Thyroid gland (tissue), 4 donors: ENCODE measurements at regions not wholly inside any gene's neighbourhood (a gene's known extent, or its start where the extent isn't known, plus 50 kb on each side); places are given as distances from the start of the nearest gene placed in this dataset.

ENCODE experiments used
- DNase-seq, 2 donors: peaks; one replicate each; pipeline ENCODE4 v3.0.0-alpha.2; 2019
- H3K27ac ChIP-seq, 3 donors: fragments of 200-600 bp; sonication (generic); 1 replicate in 2 of 3; 2 replicates in 1 of 3; pipeline ENCODE4 v1.5.1; 2016 to 2019; ENCODE audit warnings: mild to moderate bottlenecking in 1 of 3, moderate library complexity in 1 of 3
- H3K27me3 ChIP-seq: fragments of 200-600 bp; sonication (generic); one replicate; pipeline ENCODE4 v1.5.1; 2019
- H3K36me3 ChIP-seq, 2 donors: fragments of 200-600 bp; sonication (generic); one replicate each; pipeline ENCODE4 v1.5.1; 2016 to 2019
- H3K4me1 ChIP-seq, 2 donors: fragments of 200-600 bp; sonication (generic); one replicate each; pipeline ENCODE4 v1.5.1; 2017 to 2019
- H3K4me3 ChIP-seq, 3 donors: fragments of 200-600 bp; sonication (generic); replicated peaks in 1 of 3; 1 replicate in 2 of 3; 2 replicates in 1 of 3; pipeline ENCODE4 v1.5.1; 2016; ENCODE audit warnings: mild to moderate bottlenecking in 1 of 3
- H3K9me3 ChIP-seq: fragments of 200-600 bp; sonication (generic); one replicate; pipeline ENCODE4 v1.5.1; 2017
- POLR2A ChIP-seq, 2 donors: fragments of 450-650 bp; IDR thresholded peaks; one replicate each; pipeline ENCODE4 v1.6.1; 2017; ENCODE audit warnings: antibody characterized with exemption in 2 of 2, mild to moderate bottlenecking in 2 of 2, moderate library complexity in 1 of 2
- WGBS, 2 donors: methylation state at CpG; one replicate each; pipeline ENCODE4 v1.1.5; 2017; 5-methylcytosine and 5-hydroxymethylcytosine counted together
- intact Hi-C: fragments of 100-400 bp; cut with DNase I; formaldehyde crosslinking; loops from one replicate; pipeline ENCODE4 v1.15.1; 2023
- TF ChIP-seq, protein P1 (sequence below), 6 experiments: fragments of 200-600 bp in 3 of 6; fragments of 450-650 bp in 3 of 6; sonication (generic) in 3 of 6; IDR thresholded peaks; one replicate each; pipeline ENCODE4 v1.5.1; 2016 to 2019; ENCODE audit warnings: antibody characterized with exemption in 6 of 6, mild to moderate bottlenecking in 2 of 6, inconsistent platforms in 1 of 6, moderate library complexity in 1 of 6

DNA sequence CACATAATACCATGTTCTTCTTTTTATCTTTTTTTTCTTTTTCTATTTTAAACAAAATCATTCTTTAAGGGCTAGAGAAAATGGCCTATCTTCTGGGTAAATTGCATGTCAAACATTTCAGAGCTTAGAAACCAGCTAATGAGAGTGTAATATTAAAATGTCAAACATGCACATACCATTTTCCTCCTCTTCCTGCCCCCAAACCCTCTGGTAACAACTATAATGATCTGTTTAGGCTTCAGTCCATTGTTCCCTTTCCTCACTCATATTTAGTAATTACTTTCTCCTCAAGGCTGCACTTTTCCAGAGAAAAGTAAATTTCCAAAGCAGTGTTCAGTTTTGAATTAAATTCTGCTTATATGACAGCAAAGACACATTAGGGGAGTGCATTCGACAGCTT lies 224.3 kb upstream of the ROBO2 start:
- no peaks in the 10 kb centered on the region for H3K36me3 ChIP-seq
- DNase-seq, result no peak
- TF ChIP-seq, protein P1, sequence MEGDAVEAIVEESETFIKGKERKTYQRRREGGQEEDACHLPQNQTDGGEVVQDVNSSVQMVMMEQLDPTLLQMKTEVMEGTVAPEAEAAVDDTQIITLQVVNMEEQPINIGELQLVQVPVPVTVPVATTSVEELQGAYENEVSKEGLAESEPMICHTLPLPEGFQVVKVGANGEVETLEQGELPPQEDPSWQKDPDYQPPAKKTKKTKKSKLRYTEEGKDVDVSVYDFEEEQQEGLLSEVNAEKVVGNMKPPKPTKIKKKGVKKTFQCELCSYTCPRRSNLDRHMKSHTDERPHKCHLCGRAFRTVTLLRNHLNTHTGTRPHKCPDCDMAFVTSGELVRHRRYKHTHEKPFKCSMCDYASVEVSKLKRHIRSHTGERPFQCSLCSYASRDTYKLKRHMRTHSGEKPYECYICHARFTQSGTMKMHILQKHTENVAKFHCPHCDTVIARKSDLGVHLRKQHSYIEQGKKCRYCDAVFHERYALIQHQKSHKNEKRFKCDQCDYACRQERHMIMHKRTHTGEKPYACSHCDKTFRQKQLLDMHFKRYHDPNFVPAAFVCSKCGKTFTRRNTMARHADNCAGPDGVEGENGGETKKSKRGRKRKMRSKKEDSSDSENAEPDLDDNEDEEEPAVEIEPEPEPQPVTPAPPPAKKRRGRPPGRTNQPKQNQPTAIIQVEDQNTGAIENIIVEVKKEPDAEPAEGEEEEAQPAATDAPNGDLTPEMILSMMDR (IDR thresholded peaks at IDR 0.05), result no peak
- no peak for TF ChIP-seq POLR2A (IDR thresholded peaks at IDR 0.05)
- no peaks in the 10 kb centered on the region for H3K4me1 ChIP-seq
- H3K27ac ChIP-seq, result no peak overlapping the region
- H3K9me3 ChIP-seq, result no peaks in the 10 kb centered on the region
- intact Hi-C loops, result no loop called here
- no peaks in the 10 kb centered on the region for H3K27me3 ChIP-seq
- 69 to 73% methylated on average over 1 of the region's 1 CpG for WGBS, 2 donors
- no peak overlapping the region for H3K4me3 ChIP-seq

DNA sequence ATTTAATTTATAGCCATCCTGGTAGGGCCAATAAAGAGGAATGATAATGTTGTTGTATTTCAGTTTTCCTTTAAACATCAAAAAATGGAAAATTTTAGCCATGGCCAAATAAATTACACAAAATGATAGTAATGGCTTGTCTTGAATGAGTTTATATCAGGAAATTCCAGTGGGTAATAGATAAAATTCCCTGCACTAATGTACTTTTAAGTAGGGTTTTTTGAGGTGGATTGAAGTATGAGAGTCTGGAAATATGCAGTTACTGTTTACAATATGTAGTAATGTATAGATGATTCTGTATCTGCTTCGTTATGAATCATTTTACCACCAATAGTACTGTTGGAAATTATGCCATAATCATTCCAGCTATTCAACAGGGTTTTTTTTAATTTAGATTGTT lies 219.4 kb upstream of the ROBO2 start:
- intact Hi-C loops, result no loop called here

DNA sequence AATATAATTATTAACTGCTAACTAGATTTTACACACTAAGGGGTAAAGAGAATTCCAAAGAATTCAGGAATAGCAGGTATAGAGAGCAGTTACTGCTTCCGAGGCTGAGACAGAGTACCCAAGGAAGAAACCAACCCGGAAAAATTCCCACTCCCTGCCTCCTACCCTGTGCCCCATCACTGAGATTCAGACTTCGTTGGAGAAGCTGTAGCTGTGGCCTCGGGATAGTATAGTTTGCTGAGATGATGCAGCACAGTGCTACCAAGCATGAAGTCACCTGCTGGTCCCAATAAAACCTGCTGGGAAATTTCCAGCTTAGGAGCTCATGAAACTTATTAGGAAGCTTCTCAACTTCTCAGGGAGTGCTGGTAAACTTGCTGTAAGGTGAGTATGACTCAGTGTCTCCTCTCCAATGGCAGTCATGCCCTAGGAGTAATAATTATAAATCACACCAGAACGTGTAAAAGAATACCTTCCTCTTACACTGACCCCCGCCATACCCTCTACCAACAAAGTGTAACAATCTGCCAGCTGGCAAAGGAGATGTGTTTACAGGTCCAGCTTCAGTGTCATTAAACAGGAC lies 215.2 kb upstream of the ROBO2 start:
- DNase-seq, result no peak
- 74 to 75% methylated on average over 6 of the region's 6 CpGs for WGBS, 2 donors
- intact Hi-C loops, result no loop called here
- Histone ChIP-seq H3K9me3 (no peaks in the 10 kb centered on the region), H3K36me3 (no peaks in the 10 kb centered on the region), H3K27ac (no peak overlapping the region), H3K4me3 (no peak overlapping the region), H3K27me3 (no peaks in the 10 kb centered on the region), H3K4me1 (no peaks in the 10 kb centered on the region)
- no peak for TF ChIP-seq POLR2A (IDR thresholded peaks at IDR 0.05)
- TF ChIP-seq, protein P1 (IDR thresholded peaks at IDR 0.05), result no peak

More for the DNA sequence above, 219.4 kb upstream of the ROBO2 start:
- TF ChIP-seq, protein P1 (IDR thresholded peaks at IDR 0.05), result no peak
- no peak for TF ChIP-seq POLR2A (IDR thresholded peaks at IDR 0.05)
- Histone ChIP-seq H3K9me3 (no peaks in the 10 kb centered on the region), H3K4me3 (no peak overlapping the region), H3K4me1 (no peaks in the 10 kb centered on the region), H3K36me3 (no peaks in the 10 kb centered on the region), H3K27ac (no peak overlapping the region), H3K27me3 (no peaks in the 10 kb centered on the region)
- 81 to 83% methylated on average over 1 of the region's 1 CpG for WGBS, 2 donors
- DNase-seq, result no peak

DNA sequence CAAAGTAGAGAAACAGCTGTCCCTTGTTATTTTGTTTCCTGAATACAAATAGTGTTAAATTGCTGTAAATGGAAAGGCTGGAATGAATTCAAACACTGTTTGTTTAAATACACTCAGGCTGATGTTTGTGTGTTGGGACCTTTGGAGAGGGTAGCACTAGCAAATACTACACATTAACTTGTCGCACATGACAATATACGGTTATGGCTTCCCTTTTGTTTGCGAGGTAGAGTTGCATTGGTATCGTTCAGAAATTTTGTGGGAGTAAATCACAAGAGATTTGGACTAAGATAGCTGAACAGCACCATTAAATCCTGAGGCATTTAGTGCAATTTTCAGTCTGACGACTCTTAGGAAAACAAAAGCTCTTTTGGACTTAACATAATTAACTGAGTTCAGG lies 213.0 kb upstream of the ROBO2 start:
- H3K9me3 ChIP-seq, result no peaks in the 10 kb centered on the region
- H3K27ac ChIP-seq, result no peak overlapping the region
- H3K36me3 ChIP-seq, result no peaks in the 10 kb centered on the region
- no peaks in the 10 kb centered on the region for H3K4me1 ChIP-seq
- 54% methylated on average over 5 of the region's 5 CpGs for WGBS, 2 donors
- DNase-seq, result no peak
- intact Hi-C loops, result no loop called here
- TF ChIP-seq, protein P1 (IDR thresholded peaks at IDR 0.05), result no peak
- no peak for TF ChIP-seq POLR2A (IDR thresholded peaks at IDR 0.05)
- no peak overlapping the region for H3K4me3 ChIP-seq
- no peaks in the 10 kb centered on the region for H3K27me3 ChIP-seq

DNA sequence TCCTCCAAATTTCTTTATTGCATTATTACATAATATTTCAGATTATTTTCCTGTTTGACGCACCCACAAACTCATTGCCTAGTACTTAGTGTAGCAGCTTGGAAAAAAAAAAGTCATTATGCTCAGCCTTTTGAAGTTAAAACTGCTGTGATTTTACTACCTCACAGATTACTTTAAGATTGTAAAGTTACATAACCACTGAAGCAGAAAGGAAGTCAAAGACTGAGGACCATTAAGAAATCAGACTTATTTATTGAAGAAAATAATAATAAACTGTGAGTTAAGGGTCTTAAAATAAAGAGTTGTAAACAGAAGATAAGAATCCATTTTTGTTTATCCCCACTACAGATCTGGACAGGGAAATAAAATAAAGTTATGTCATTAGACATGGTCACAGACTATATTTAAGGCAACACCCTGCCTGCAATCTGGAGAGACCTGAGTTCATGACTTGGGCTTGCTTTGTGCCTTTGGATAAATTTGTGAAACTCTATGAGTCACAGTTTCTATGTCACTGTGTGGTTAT lies 212.1 kb upstream of the ROBO2 start:
- H3K4me1 ChIP-seq, result no peaks in the 10 kb centered on the region
- no peak overlapping the region for H3K27ac ChIP-seq
- no peaks in the 10 kb centered on the region for H3K9me3 ChIP-seq
- no peaks in the 10 kb centered on the region for H3K27me3 ChIP-seq
- no peak for TF ChIP-seq POLR2A (IDR thresholded peaks at IDR 0.05)
- TF ChIP-seq, protein P1 (IDR thresholded peaks at IDR 0.05), result no peak
- WGBS, 2 donors, result 38 to 43% methylated on average over 1 of the region's 1 CpG
- no peak overlapping the region for H3K4me3 ChIP-seq
- DNase-seq, result no peak
- intact Hi-C loops, result no loop called here
- no peaks in the 10 kb centered on the region for H3K36me3 ChIP-seq
